HFFc6 (cell line): ENCODE measurements at regions not wholly inside any gene's neighbourhood (a gene's known extent, or its start where the extent isn't known, plus 50 kb on each side); places are given as distances from the start of the nearest gene placed in this dataset.

Experiments used
- DNase-seq: peaks from one replicate; pipeline ENCODE4 v3.0.0-alpha.2; 2018
- H3K27ac Mint-ChIP-seq: 2 replicates; pipeline ENCODE4 v1.8.0; 2020; ENCODE audit warnings: mild to moderate bottlenecking, mixed read lengths
- H3K27me3 Mint-ChIP-seq: 2 replicates; pipeline ENCODE4 v1.8.0; 2021; ENCODE audit warnings: mild to moderate bottlenecking, moderate library complexity, mixed read lengths; ENCODE audit not compliant: insufficient read depth
- H3K36me3 Mint-ChIP-seq: 2 replicates; pipeline ENCODE4 v1.8.0; 2021; ENCODE audit warnings: low read depth, mixed read lengths
- H3K4me1 Mint-ChIP-seq: 2 replicates; pipeline ENCODE4 v1.8.0; 2020; ENCODE audit warnings: low read depth, mixed read lengths
- H3K4me3 Mint-ChIP-seq: 2 replicates; pipeline ENCODE4 v1.8.0; 2020; ENCODE audit warnings: mild to moderate bottlenecking, moderate library complexity, mixed read lengths
- H3K9me3 Mint-ChIP-seq: 2 replicates; pipeline ENCODE4 v1.8.0; 2020; ENCODE audit warnings: mild to moderate bottlenecking, mixed read lengths
- TF ChIP-seq, protein P1 (sequence below): fragments of 200-600 bp; sonication (generic); IDR thresholded peaks from 2 replicates; pipeline ENCODE4 v1.5.0; 2021; ENCODE audit warnings: antibody characterized with exemption, mild to moderate bottlenecking

DNA sequence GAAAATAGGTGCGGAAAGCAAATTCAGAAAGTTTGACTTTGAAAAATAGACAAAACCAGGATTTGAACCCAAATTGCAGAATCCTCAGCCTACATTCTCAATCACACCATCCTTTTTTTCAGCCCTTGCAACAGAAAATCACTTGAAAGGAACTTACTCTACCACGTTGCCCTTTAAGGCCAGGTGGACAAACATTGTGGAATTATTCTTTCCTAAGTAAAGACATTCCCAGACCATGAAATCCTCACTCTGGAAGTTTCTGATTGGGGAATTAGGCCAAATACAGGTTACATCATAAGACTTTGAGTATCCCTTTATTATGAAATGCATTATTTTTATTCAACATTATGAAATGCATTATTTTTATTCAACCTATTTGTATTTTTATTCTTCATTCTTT lies 259.4 kb downstream of the RAD51AP2 start:
- Mint-ChIP-seq H3K27ac (no peak overlapping the region), H3K9me3 (peaks cover 58% of the 10 kb centered on the region), H3K4me1 (no peaks in the 10 kb centered on the region), H3K4me3 (no peak overlapping the region), H3K36me3 (no peaks in the 10 kb centered on the region; the same call in 1 of the 2 replicates), H3K27me3 (peaks cover 2% of the 10 kb centered on the region)
- no peak for DNase-seq
- TF ChIP-seq, protein P1, sequence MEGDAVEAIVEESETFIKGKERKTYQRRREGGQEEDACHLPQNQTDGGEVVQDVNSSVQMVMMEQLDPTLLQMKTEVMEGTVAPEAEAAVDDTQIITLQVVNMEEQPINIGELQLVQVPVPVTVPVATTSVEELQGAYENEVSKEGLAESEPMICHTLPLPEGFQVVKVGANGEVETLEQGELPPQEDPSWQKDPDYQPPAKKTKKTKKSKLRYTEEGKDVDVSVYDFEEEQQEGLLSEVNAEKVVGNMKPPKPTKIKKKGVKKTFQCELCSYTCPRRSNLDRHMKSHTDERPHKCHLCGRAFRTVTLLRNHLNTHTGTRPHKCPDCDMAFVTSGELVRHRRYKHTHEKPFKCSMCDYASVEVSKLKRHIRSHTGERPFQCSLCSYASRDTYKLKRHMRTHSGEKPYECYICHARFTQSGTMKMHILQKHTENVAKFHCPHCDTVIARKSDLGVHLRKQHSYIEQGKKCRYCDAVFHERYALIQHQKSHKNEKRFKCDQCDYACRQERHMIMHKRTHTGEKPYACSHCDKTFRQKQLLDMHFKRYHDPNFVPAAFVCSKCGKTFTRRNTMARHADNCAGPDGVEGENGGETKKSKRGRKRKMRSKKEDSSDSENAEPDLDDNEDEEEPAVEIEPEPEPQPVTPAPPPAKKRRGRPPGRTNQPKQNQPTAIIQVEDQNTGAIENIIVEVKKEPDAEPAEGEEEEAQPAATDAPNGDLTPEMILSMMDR, result no peak

DNA sequence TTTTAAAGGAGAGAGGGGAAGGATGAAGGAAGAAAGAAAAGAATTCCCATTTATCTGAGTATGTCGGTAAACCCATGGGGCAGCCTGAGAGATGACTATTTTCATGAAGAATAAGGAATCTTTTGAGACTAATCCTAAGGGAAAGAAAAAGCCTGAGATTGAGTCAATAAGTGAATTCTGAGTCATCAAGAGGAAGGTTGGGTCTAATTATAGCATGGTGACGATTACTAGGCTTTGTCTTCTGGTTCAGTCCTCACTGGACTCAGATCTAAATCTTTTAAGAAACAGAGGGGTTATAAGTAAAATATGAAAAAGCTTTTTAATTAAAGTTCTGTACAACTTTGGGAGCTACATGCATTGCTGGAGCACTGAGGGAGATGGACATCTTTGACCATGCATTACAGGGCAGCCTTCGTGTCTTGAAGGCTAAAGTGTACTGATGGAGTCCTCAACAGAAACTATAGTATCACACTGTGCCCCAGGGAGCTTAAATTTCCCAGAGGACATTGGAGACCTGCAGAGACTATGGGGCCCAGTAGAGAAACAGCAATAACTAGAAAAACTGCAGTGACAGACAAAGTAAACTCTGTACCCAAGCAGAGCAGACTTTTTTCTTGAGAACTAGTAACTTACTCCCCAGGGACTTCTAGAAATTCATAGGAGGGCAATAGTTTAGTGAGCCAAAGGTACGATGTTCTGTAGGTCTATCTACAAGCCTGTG lies 260.9 kb downstream of the RAD51AP2 start:
- peaks cover 45% of the 10 kb centered on the region for H3K9me3 Mint-ChIP-seq
- peaks cover 2% of the 10 kb centered on the region; the same call in 1 of the 2 replicates for H3K27me3 Mint-ChIP-seq
- no peaks in the 10 kb centered on the region; the same call in 1 of the 2 replicates for H3K36me3 Mint-ChIP-seq
- no peak overlapping the region for H3K27ac Mint-ChIP-seq
- no peak for DNase-seq
- no peak overlapping the region for H3K4me3 Mint-ChIP-seq
- TF ChIP-seq, protein P1, result no peak
- H3K4me1 Mint-ChIP-seq, result no peaks in the 10 kb centered on the region

DNA sequence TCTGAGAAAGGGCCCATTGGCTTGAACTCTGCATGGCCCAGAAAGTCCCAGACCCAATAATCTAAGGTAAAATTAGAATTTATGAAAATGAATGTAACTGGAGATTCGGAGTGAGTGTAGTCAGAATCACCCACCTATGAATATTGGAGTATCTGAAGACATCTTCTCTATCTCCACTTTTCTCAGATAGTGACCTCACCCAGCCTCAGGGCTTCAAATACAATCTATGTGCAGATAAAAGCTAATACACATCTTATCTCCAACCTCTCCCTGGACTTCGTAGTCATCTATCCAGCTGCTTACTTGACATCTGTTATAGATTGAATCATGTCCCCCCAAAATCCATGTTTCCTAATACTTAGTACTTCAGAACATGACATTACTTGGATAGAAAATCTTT lies 263.2 kb downstream of the RAD51AP2 start:
- H3K9me3 Mint-ChIP-seq, result peaks cover 39% of the 10 kb centered on the region
- H3K27me3 Mint-ChIP-seq, result peaks cover 2% of the 10 kb centered on the region; the same call in 1 of the 2 replicates
- H3K27ac Mint-ChIP-seq, result no peak overlapping the region
- no peaks in the 10 kb centered on the region for H3K4me1 Mint-ChIP-seq
- TF ChIP-seq, protein P1, result no peak
- H3K4me3 Mint-ChIP-seq, result no peak overlapping the region
- no peak for DNase-seq
- no peaks in the 10 kb centered on the region; the same call in 1 of the 2 replicates for H3K36me3 Mint-ChIP-seq

DNA sequence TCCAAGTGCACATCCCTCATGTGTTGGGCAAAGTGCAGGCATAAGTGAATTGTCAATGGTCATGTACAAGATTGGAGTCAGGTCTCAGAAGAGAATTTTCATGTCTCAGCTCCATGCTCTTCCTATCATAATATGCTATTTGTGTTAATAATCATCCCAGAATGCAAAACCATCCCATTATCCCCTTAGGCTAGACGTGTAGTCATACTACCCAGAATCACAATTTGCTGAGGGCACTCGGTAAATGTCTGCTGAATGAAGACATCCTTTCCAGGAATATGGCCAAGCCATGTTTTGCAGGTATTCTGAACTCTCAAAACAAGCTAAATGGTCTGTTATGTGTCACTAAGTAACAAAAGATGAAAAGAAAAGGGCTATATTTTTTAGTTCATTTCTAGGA lies 263.8 kb downstream of the RAD51AP2 start:
- Mint-ChIP-seq H3K4me1 (no peaks in the 10 kb centered on the region), H3K36me3 (no peaks in the 10 kb centered on the region; the same call in 1 of the 2 replicates), H3K27ac (no peak overlapping the region), H3K27me3 (peaks cover 2% of the 10 kb centered on the region; the same call in 1 of the 2 replicates), H3K9me3 (peaks cover 37% of the 10 kb centered on the region), H3K4me3 (no peak overlapping the region)
- TF ChIP-seq, protein P1, result no peak
- DNase-seq, result no peak

DNA sequence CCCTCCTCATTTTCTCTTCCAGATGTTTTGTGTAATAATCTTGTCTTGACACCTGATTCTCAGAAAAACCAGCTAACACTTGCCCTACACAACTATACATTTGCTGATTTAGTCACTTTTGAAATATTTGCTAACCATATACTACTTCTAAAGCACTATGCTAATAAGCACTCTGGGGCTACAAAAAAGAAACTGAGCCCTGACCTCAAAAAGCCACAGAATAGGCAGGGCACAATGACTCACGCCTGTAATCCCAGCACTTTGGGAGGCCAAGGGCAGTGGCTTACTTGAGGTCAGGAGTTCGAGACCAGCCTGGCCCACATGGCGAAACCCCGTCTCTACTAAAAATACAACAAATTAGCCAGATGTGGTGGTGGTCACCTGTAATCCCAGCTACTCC lies 266.0 kb downstream of the RAD51AP2 start:
- TF ChIP-seq, protein P1, result no peak
- no peak overlapping the region for H3K27ac Mint-ChIP-seq

More for the DNA sequence above, 266.0 kb downstream of the RAD51AP2 start:
- Mint-ChIP-seq H3K4me1 (no peaks in the 10 kb centered on the region), H3K4me3 (no peak overlapping the region), H3K27me3 (peaks cover 2% of the 10 kb centered on the region; the same call in 1 of the 2 replicates), H3K36me3 (no peaks in the 10 kb centered on the region; the same call in 1 of the 2 replicates), H3K9me3 (peaks cover 46% of the 10 kb centered on the region)
- DNase-seq, result no peak
